Activated CD8-positive, alpha-beta T cell treated with anti-CD3 and anti-CD28 coated beads for 36 hours (primary cell): ENCODE measurements at regions not wholly inside any gene's neighbourhood (a gene's known extent, or its start where the extent isn't known, plus 50 kb on each side); places are given as distances from the start of the nearest gene placed in this dataset.

Source experiments
- ATAC-seq: fragments of 200-7000 bp; cut with Tn5 transposase; one replicate; pipeline ENCODE4 v1.10.0; 2021; ENCODE audit warnings: mild to moderate bottlenecking, moderate library complexity
- CTCF ChIA-PET: fragments of 350-600 bp; sonication (Branson Sonifier 250); formaldehyde crosslinking; loops from one replicate; lab custom pipeline; 2021; ENCODE audit warnings: antibody characterized with exemption; lab: Charles Lee
- POLR2A ChIA-PET: fragments of 350-600 bp; sonication (Branson Sonifier 250); formaldehyde crosslinking; loops from one replicate; lab custom pipeline; 2021; ENCODE audit warnings: antibody characterized with exemption; lab: Charles Lee
- DNase-seq: peaks from one replicate; pipeline ENCODE4 v3.0.0-alpha.2; 2020
- H3K27ac Mint-ChIP-seq: one replicate; pipeline ENCODE4 v1.8.0; 2021; ENCODE audit warnings: mild to moderate bottlenecking, mixed read lengths
- H3K27me3 Mint-ChIP-seq: one replicate; pipeline ENCODE4 v1.8.0; 2021; ENCODE audit warnings: mixed read lengths
- H3K36me3 Mint-ChIP-seq: one replicate; pipeline ENCODE4 v1.8.0; 2021; ENCODE audit warnings: low read depth, mixed read lengths
- H3K4me1 Mint-ChIP-seq: one replicate; pipeline ENCODE4 v1.8.0; 2021; ENCODE audit warnings: low read depth, mixed read lengths
- H3K4me3 Mint-ChIP-seq: one replicate; pipeline ENCODE4 v1.8.0; 2021; ENCODE audit warnings: mild to moderate bottlenecking, moderate library complexity, mixed read lengths
- H3K9me3 Mint-ChIP-seq: one replicate; pipeline ENCODE4 v1.8.0; 2021; ENCODE audit warnings: mixed read lengths
- intact Hi-C: fragments of 100-400 bp; cut with micrococcal nuclease; formaldehyde crosslinking; loops from one replicate; pipeline ENCODE4 v1.10.0; 2022
- TF ChIP-seq, protein P1 (sequence below): fragments of 200-600 bp; IDR thresholded peaks from one replicate; pipeline ENCODE4 v1.8.0; 2022; ENCODE audit warnings: antibody characterized with exemption, mild to moderate bottlenecking

DNA sequence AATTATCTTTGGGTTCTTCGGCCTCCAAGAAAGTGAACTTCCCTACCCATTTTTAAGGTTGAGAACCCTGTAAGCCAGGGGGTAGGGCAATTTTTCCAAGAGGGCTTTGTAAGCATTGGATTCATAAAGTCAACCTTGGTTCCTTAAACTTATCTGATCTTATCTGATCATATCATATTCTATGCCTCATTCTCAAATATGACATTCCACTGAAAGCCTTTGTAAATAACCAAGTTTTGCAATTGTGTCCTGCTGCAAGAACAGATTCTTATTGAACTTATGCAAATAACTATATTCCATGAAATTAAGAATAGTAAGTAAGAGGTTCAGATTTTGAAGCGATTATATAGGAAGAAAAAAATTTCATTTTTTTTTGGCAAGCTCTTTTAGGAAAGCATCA, 649.5 kb downstream of the LRRC70 start:
- CTCF ChIA-PET, result no interaction called here
- H3K27ac Mint-ChIP-seq, result no peak overlapping the region
- no peaks in the 10 kb centered on the region for H3K36me3 Mint-ChIP-seq

DNA sequence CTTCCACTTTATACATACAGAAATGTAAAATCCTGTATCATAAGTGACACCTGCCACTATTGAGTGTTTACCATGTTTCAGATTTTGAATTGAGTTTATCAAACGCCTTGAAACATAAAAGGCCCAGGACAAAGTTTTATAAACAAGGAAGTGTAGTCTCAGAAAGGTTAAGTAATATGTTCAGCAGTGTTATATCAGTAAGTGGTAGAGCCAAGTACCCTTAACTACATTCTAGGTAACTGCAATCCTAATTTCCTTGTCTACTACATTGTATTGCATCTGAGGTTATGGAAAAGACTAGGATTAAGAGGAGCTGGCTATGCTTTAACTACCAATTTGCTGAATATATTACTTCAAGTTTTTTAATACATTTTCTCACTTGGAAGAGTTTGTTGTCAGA, 641.6 kb downstream of the LRRC70 start:
- Mint-ChIP-seq H3K9me3 (no peaks in the 10 kb centered on the region), H3K4me1 (no peaks in the 10 kb centered on the region), H3K27me3 (no peaks in the 10 kb centered on the region), H3K4me3 (no peak overlapping the region), H3K36me3 (no peaks in the 10 kb centered on the region), H3K27ac (no peak overlapping the region)
- no peak for ATAC-seq
- TF ChIP-seq, protein P1, sequence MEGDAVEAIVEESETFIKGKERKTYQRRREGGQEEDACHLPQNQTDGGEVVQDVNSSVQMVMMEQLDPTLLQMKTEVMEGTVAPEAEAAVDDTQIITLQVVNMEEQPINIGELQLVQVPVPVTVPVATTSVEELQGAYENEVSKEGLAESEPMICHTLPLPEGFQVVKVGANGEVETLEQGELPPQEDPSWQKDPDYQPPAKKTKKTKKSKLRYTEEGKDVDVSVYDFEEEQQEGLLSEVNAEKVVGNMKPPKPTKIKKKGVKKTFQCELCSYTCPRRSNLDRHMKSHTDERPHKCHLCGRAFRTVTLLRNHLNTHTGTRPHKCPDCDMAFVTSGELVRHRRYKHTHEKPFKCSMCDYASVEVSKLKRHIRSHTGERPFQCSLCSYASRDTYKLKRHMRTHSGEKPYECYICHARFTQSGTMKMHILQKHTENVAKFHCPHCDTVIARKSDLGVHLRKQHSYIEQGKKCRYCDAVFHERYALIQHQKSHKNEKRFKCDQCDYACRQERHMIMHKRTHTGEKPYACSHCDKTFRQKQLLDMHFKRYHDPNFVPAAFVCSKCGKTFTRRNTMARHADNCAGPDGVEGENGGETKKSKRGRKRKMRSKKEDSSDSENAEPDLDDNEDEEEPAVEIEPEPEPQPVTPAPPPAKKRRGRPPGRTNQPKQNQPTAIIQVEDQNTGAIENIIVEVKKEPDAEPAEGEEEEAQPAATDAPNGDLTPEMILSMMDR, result no peak
- intact Hi-C loops, result no loop called here
- ChIA-PET POLR2A (no interaction called here), CTCF (no interaction called here)
- DNase-seq, result no peak

More for the DNA sequence above, 649.5 kb downstream of the LRRC70 start:
- H3K27me3 Mint-ChIP-seq, result no peaks in the 10 kb centered on the region
- H3K4me1 Mint-ChIP-seq, result no peaks in the 10 kb centered on the region
- H3K9me3 Mint-ChIP-seq, result peaks cover 1% of the 10 kb centered on the region
- no peak for ATAC-seq
- intact Hi-C loops, result no loop called here
- no peak overlapping the region for H3K4me3 Mint-ChIP-seq
- DNase-seq, result no peak
- POLR2A ChIA-PET, result no interaction called here
- TF ChIP-seq, protein P1, result no peak

DNA sequence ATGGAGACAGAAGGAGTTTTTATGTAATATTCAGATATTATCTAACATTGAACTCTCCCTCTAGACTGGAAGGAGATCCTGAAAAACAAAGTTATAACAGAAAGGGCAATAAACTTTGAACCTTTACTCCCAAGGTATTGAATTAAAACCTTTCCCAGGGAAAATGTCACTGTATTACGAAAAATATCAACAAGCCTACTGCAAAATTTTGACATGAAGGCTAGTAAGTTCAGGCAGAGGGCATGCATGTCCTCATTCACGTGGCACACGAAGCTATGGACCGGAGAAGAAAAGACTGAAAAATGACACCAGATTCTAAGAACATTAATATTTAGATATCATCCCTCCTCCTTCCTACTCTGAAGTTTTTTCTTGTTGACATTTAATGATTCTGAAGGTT, 638.8 kb downstream of the LRRC70 start:
- intact Hi-C loops, result no loop called here
- CTCF ChIA-PET, result no interaction called here
- Mint-ChIP-seq H3K4me3 (no peak overlapping the region), H3K27me3 (no peaks in the 10 kb centered on the region), H3K27ac (no peak overlapping the region), H3K36me3 (no peaks in the 10 kb centered on the region), H3K4me1 (no peaks in the 10 kb centered on the region), H3K9me3 (peaks cover 2% of the 10 kb centered on the region)
- ATAC-seq (no peak), DNase-seq (no peak)
- POLR2A ChIA-PET, result no interaction called here
- TF ChIP-seq, protein P1, result no peak

DNA sequence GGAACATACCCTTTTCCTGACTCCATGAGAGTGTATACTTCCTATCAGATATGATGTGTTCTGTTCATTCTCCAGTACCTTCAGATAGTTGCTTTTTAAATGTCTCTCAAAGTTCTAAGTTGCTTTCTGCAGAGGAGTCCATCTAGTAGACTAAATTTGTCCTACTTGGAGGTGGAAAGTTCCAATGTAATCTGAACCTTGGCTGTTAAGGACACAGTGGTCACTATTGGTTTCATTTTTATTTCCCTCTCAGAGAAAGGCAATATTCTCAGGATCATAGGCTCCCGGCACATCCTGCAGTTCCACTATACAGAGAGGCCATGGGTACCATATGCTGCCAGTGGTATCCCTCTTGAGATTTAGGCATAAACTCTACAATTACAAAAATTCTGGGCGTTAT, 634.6 kb downstream of the LRRC70 start:
- H3K27me3 Mint-ChIP-seq, result no peaks in the 10 kb centered on the region
- H3K4me1 Mint-ChIP-seq, result no peaks in the 10 kb centered on the region
- no peaks in the 10 kb centered on the region for H3K36me3 Mint-ChIP-seq
- POLR2A ChIA-PET, result no interaction called here
- ATAC-seq, result no peak
- CTCF ChIA-PET, result no interaction called here
- intact Hi-C loops, result no loop called here
- no peak overlapping the region for H3K27ac Mint-ChIP-seq
- peaks cover 2% of the 10 kb centered on the region for H3K9me3 Mint-ChIP-seq
- H3K4me3 Mint-ChIP-seq, result no peak overlapping the region
- no peak for DNase-seq
- TF ChIP-seq, protein P1, result no peak

DNA sequence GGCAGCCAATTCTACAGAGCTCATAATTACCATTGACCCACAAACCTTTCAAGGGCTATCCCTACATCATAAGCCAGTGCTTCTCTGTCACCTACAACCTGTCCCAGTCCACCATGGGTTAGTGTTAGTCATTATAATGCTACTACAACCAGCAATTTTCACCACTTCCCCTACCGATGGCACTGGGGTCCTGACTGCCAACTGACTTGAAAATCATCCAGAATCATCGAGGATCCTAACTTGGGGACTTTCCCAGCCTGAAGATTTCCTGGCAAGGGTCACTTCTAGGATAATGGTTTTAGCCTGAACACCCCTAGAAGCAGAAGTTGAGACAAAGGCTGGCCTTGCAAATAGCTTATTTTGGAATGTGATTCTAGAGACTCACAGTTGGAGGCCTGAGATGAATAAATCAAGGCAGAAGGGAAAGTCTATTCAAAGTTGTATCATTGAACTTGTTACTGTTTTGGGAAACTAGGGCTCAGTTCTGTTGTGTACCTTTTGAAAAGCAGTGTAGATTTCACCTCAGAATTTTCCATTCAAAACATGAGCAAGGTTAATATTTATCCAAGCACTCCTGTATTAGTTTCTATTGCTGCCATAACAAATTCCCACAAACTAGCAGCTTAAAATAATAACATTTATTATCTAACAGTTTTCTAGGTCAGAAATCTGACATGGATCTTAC, 633.0 kb downstream of the LRRC70 start:
- H3K27ac Mint-ChIP-seq, result no peak overlapping the region
- no peaks in the 10 kb centered on the region for H3K36me3 Mint-ChIP-seq
- DNase-seq, result no peak
- no peak for ATAC-seq
- peaks cover 2% of the 10 kb centered on the region for H3K9me3 Mint-ChIP-seq
- no peaks in the 10 kb centered on the region for H3K4me1 Mint-ChIP-seq
- ChIA-PET POLR2A (no interaction called here), CTCF (no interaction called here)
- TF ChIP-seq, protein P1, result no peak
- no peaks in the 10 kb centered on the region for H3K27me3 Mint-ChIP-seq
- intact Hi-C loops, result no loop called here
- H3K4me3 Mint-ChIP-seq, result no peak overlapping the region
